SKM-1 (cell line): ENCODE measurements at regions not wholly inside any gene's neighbourhood (a gene's known extent, or its start where the extent isn't known, plus 50 kb on each side); places are given as distances from the start of the nearest gene placed in this dataset.

ENCODE experiments used
- DNase-seq: peaks from one replicate; lab custom pipeline; 2025; ENCODE audit not compliant: unreplicated experiment; lab: John Stamatoyannopoulos, UW

- no peak for DNase-seq
Observed at GRCh38 chr9:80437091-80437640, 865.4 kb downstream of the TLE4 start.

GRCh38 chr9:80435591-80435990 lies 863.8 kb downstream of the TLE4 start:
- DNase-seq, result no peak

GRCh38 chr9:80426992-80427391 lies 855.2 kb downstream of the TLE4 start:
- DNase-seq, result no peak

GRCh38 chr9:80417211-80417773 lies 845.5 kb downstream of the TLE4 start:
- DNase-seq, result no peak

- no peak for DNase-seq
Observed at GRCh38 chr9:80410106-80410505, 838.3 kb downstream of the TLE4 start.

- no peak for DNase-seq
Observed at GRCh38 chr9:80407220-80407619, 835.5 kb downstream of the TLE4 start.

GRCh38 chr9:80401243-80401642 lies 829.5 kb downstream of the TLE4 start:
- DNase-seq, result no peak

GRCh38 chr9:80400624-80401230 lies 829.0 kb downstream of the TLE4 start:
- no peak for DNase-seq

- DNase-seq, result no peak
Observed at GRCh38 chr9:80399606-80400005, 827.8 kb downstream of the TLE4 start.

GRCh38 chr9:80387828-80388227 lies 816.1 kb downstream of the TLE4 start:
- DNase-seq, result no peak

GRCh38 chr9:80385246-80385645 lies 813.5 kb downstream of the TLE4 start:
- no peak for DNase-seq

- no peak for DNase-seq
Observed at GRCh38 chr9:80383331-80383730, 811.6 kb downstream of the TLE4 start.

- DNase-seq, result no peak
Observed at GRCh38 chr9:80382211-80382891, 810.6 kb downstream of the TLE4 start.

GRCh38 chr9:80380301-80380700 lies 808.5 kb downstream of the TLE4 start:
- DNase-seq, result no peak

GRCh38 chr9:80378669-80379293 lies 807.0 kb downstream of the TLE4 start:
- DNase-seq, result no peak

- no peak for DNase-seq
Observed at GRCh38 chr9:80376180-80376579, 804.4 kb downstream of the TLE4 start.

- no peak for DNase-seq
Observed at GRCh38 chr9:80375477-80375876, 803.7 kb downstream of the TLE4 start.

- no peak for DNase-seq
Observed at GRCh38 chr9:80369641-80370040, 797.9 kb downstream of the TLE4 start.

GRCh38 chr9:80366626-80367025 lies 794.9 kb downstream of the TLE4 start:
- DNase-seq, result no peak

- DNase-seq, result no peak
Observed at GRCh38 chr9:80359941-80360881, 788.4 kb downstream of the TLE4 start.

GRCh38 chr9:80359291-80359690 lies 787.5 kb downstream of the TLE4 start:
- DNase-seq, result no peak
